CD4-positive, alpha-beta memory T cell (primary cell): ENCODE measurements at regions not wholly inside any gene's neighbourhood (a gene's known extent, or its start where the extent isn't known, plus 50 kb on each side); places are given as distances from the start of the nearest gene placed in this dataset.

Experiments
- CTCF ChIA-PET: fragments of 350-600 bp; sonication (Branson Sonifier 250); formaldehyde crosslinking; loops from one replicate; lab custom pipeline; 2021; ENCODE audit warnings: inconsistent platforms; ENCODE audit not compliant: partially characterized antibody; lab: Charles Lee
- POLR2A ChIA-PET: fragments of 350-600 bp; sonication (Branson Sonifier 250); formaldehyde crosslinking; loops from one replicate; lab custom pipeline; 2021; ENCODE audit not compliant: partially characterized antibody; lab: Charles Lee
- DNase-seq, 5 donors: peaks; one replicate each; pipeline versions ENCODE4 v3.0.0 to v3.0.0-alpha.2; 2020 to 2022; ENCODE audit warnings: mixed read lengths in 1 of 5
- H3K27ac ChIP-seq: one replicate; pipeline ENCODE4 v1.7.0; 2013; ENCODE audit warnings: low read depth, low read length
- H3K27me3 ChIP-seq: 2 replicates; pipeline ENCODE4 v1.7.0; 2013; ENCODE audit warnings: mild to moderate bottlenecking, low read length, moderate library complexity; ENCODE audit not compliant: insufficient read depth
- H3K36me3 ChIP-seq: 2 replicates; pipeline ENCODE4 v1.7.0; 2013; ENCODE audit warnings: mild to moderate bottlenecking, low read length, moderate library complexity; ENCODE audit not compliant: insufficient read depth
- H3K4me1 ChIP-seq: 2 replicates; pipeline ENCODE4 v1.7.0; 2013; ENCODE audit warnings: mild to moderate bottlenecking, low read length, moderate library complexity; ENCODE audit not compliant: insufficient read depth
- H3K4me3 ChIP-seq, 2 donors: one replicate each; pipeline ENCODE4 v1.7.0; 2013; ENCODE audit warnings: low read length in 2 of 2, mild to moderate bottlenecking in 1 of 2
- H3K9me3 ChIP-seq, 2 donors: one replicate each; pipeline ENCODE4 v1.7.0; 2013; ENCODE audit warnings: low read length in 2 of 2, control low read depth in 1 of 2; ENCODE audit not compliant: control insufficient read depth in 1 of 2
- H3K27ac Mint-ChIP-seq, 7 donors: one replicate each; pipeline ENCODE4 v1.8.0; 2020 to 2021; ENCODE audit warnings: mixed read lengths in 7 of 7, mild to moderate bottlenecking in 6 of 7, inconsistent platforms in 3 of 7, moderate library complexity in 3 of 7
- H3K27me3 Mint-ChIP-seq, 2 donors: one replicate each; pipeline ENCODE4 v1.8.0; 2020 to 2021; ENCODE audit warnings: mixed read lengths in 2 of 2
- H3K36me3 Mint-ChIP-seq, 2 donors: one replicate each; pipeline ENCODE4 v1.8.0; 2020 to 2021; ENCODE audit warnings: mixed read lengths in 2 of 2, inconsistent platforms in 1 of 2, mild to moderate bottlenecking in 1 of 2
- H3K4me1 Mint-ChIP-seq, 4 donors: one replicate each; pipeline ENCODE4 v1.8.0; 2020 to 2021; ENCODE audit warnings: mixed read lengths in 4 of 4, mild to moderate bottlenecking in 1 of 4
- H3K4me3 Mint-ChIP-seq, 8 donors: one replicate each; pipeline ENCODE4 v1.8.0; 2020 to 2021; ENCODE audit warnings: mixed read lengths in 8 of 8, mild to moderate bottlenecking in 7 of 8, moderate library complexity in 6 of 8, inconsistent platforms in 3 of 8
- H3K9me3 Mint-ChIP-seq, 8 donors: one replicate each; pipeline ENCODE4 v1.8.0; 2020 to 2021; ENCODE audit warnings: mixed read lengths in 8 of 8, mild to moderate bottlenecking in 5 of 8, inconsistent platforms in 3 of 8, moderate library complexity in 1 of 8
- intact Hi-C: fragments of 100-400 bp; cut with micrococcal nuclease; formaldehyde crosslinking; loops from one replicate; pipeline ENCODE4 v1.15.1; 2023

DNA sequence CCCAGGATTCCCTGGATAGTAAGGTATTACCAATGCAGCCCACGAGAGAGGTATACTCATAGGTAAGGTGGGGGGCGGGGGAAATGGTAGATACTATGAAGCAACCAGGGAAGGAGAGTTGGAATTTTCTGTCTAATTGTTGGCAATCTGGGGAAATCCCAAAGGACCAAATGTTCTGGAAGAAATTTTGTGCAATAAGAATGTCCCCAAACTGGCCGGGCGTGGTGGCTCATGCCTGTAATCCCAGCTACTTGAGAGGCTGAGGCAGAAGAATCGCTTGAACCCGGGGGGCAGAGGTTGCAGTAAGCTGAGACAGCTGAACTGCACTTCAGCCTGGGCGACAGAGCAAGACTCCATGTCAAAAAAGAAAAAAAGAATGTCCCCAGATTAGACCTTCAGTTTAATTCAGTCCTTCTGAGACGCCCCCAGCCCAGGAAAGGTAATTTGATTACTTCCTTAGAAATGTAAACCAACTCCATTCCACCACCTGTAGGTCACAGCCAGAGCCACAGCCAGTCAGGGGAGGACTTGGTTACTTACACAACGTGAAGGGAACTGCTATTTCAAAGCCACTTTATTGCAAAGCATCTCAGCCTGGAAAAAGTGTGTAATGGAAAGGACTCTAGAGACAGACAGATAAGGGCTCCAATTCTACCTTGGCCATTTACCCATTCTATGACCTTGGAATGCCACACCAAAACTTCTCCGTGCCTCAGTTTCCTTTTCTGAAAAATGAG lies 50.0 kb upstream of the KLF4 start:
- H3K9me3 ChIP-seq: no peaks in the 10 kb centered on the region
- no peaks in the 10 kb centered on the region for H3K4me1 ChIP-seq
- ChIA-PET POLR2A (no interaction called here), CTCF (no interaction called here)
- Mint-ChIP-seq H3K9me3 (peaks cover 0 to 4% (median 0%) of the 10 kb centered on the region in 8 donors), H3K27ac (no peak overlapping the region), H3K4me1 (no peaks in the 10 kb centered on the region), H3K36me3 (no peaks in the 10 kb centered on the region), H3K4me3 (no peak overlapping the region), H3K27me3 (no peaks in the 10 kb centered on the region)
- no peak overlapping the region for H3K4me3 ChIP-seq
- H3K27ac ChIP-seq: no peak overlapping the region
- H3K36me3 ChIP-seq: no peaks in the 10 kb centered on the region
- DNase-seq: no peak
- H3K27me3 ChIP-seq: no peaks in the 10 kb centered on the region
- intact Hi-C loops: no loop called here
